ENCODE measurements at regions not wholly inside any gene's neighbourhood (a gene's known extent, or its start where the extent isn't known, plus 50 kb on each side); places are given as distances from the start of the nearest gene placed in this dataset.

DNA sequence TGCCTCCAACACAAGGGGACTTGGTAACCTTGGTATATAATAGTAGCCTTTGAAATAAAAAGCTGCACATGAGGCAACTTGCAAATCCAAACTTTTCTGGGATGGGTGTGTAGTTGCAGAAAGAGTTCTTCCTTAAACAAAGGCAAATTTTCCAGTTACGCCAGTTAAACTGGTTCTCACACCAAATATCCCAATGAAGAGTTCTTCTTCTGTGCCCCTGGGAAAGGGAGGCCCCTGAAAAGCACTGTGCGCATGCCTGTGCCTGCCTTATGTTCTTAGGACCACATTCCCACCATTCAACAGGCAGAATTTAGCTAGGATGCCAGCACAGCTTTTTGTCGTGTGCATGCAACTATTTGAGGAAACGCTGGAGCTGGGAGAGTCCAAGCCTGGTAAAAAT is 164.8 kb upstream of the SLC25A13 start:
- Histone ChIP-seq H3K4me2 (ENCODE audit: insufficient read depth, low read length) (no peak overlapping the region), H3K4me3 (replicated peaks in 1 of 3; ENCODE audit: insufficient read depth in 1 of 3, low read depth in 1 of 3, low read length in 3 of 3) (no peak overlapping the region), H2AFZ (ENCODE audit: low read depth, low read length) (no peak overlapping the region), H3K9me1 (replicated peaks; ENCODE audit: control insufficient read depth, extremely low read depth, insufficient read depth, low read length) (no peaks in the 10 kb centered on the region), H3K9ac (replicated peaks; ENCODE audit: extremely low read depth, insufficient read depth, low read length) (no peak overlapping the region), H3K79me2 (ENCODE audit: control insufficient read depth, insufficient read depth, low read length) (no peaks in the 10 kb centered on the region), H3K27ac (ENCODE audit: insufficient read depth, low read depth, low read length) (no peak overlapping the region), H3K36me3 (ENCODE audit: control insufficient read depth in 2 of 2, extremely low read depth in 1 of 2, insufficient read depth in 2 of 2, low read length in 2 of 2) (no peaks in the 10 kb centered on the region), H4K20me1 (replicated peaks; ENCODE audit: control insufficient read depth, extremely low read depth, insufficient read depth, low read length) (no peaks in the 10 kb centered on the region), H3K4me1 (ENCODE audit: control insufficient read depth, extremely low read depth, insufficient read depth, low read length) (no peaks in the 10 kb centered on the region), H3K27me3 (ENCODE audit: control insufficient read depth in 2 of 2, insufficient read depth in 2 of 2, low read length in 2 of 2) (peaks cover 0 to 1% of the 10 kb centered on the region in 2 experiments), H3K9me3 (replicated peaks; ENCODE audit: control insufficient read depth, insufficient read depth, low read length) (no peaks in the 10 kb centered on the region)
- ChIA-PET POLR2A (no interaction called here), CTCF (no interaction called here)
- intact Hi-C loops (cut with micrococcal nuclease): no loop called here
- no TSS peak for BruUV-seq (replicated peaks)
- no peak for DNase-seq (ENCODE audit: low read depth, low spot score)
- FAIRE-seq: no peak
- TF ChIP-seq POLR2A (IDR thresholded peaks at IDR 0.05; ENCODE audit: low read depth, low read length): no peak
- no peak for TF ChIP-seq POLR2AphosphoS5 (IDR thresholded peaks at IDR 0.05; ENCODE audit: insufficient read depth, low read depth, low read length)
- no peak for TF ChIP-seq MYC (IDR thresholded peaks at IDR 0.05; ENCODE audit: low read depth, low read length)
- no peak for TF ChIP-seq FOS (IDR thresholded peaks at IDR 0.05; ENCODE audit: borderline replicate concordance, insufficient read depth, low read length)
- no peak for TF ChIP-seq GATA2 (IDR thresholded peaks at IDR 0.05; ENCODE audit: insufficient read depth, insufficient read length, low read depth, low read length)
- TF ChIP-seq, protein P1, sequence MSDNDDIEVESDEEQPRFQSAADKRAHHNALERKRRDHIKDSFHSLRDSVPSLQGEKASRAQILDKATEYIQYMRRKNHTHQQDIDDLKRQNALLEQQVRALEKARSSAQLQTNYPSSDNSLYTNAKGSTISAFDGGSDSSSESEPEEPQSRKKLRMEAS (IDR thresholded peaks at IDR 0.05; ENCODE audit: insufficient read depth, insufficient read length): no peak
- no peak for TF ChIP-seq EZH2 (IDR thresholded peaks at IDR 0.05; ENCODE audit: borderline replicate concordance, low read depth, low read length, severe bottlenecking)
- TF ChIP-seq, protein P2, sequence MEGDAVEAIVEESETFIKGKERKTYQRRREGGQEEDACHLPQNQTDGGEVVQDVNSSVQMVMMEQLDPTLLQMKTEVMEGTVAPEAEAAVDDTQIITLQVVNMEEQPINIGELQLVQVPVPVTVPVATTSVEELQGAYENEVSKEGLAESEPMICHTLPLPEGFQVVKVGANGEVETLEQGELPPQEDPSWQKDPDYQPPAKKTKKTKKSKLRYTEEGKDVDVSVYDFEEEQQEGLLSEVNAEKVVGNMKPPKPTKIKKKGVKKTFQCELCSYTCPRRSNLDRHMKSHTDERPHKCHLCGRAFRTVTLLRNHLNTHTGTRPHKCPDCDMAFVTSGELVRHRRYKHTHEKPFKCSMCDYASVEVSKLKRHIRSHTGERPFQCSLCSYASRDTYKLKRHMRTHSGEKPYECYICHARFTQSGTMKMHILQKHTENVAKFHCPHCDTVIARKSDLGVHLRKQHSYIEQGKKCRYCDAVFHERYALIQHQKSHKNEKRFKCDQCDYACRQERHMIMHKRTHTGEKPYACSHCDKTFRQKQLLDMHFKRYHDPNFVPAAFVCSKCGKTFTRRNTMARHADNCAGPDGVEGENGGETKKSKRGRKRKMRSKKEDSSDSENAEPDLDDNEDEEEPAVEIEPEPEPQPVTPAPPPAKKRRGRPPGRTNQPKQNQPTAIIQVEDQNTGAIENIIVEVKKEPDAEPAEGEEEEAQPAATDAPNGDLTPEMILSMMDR (IDR thresholded peaks at IDR 0.05; ENCODE audit: extremely low read depth in 1 of 2, insufficient read depth in 1 of 2, low read depth in 1 of 2, low read length in 2 of 2): no peak
- no peak for TF ChIP-seq JUN (IDR thresholded peaks at IDR 0.05; ENCODE audit: borderline replicate concordance, insufficient read depth, insufficient read length, low read depth)
- dilution Hi-C loops (cut with MboI; ENCODE audit: extremely low pct_ligation_motif_present, low sequenced_read_pairs): no loop called here
